ENCODE measurements at regions not wholly inside any gene's neighbourhood (a gene's known extent, or its start where the extent isn't known, plus 50 kb on each side); places are given as distances from the start of the nearest gene placed in this dataset.

- ChIA-PET POLR2A (ENCODE audit: partially characterized antibody) (no interaction called here), CTCF (ENCODE audit: partially characterized antibody) (no interaction called here)
- no peaks in the 10 kb centered on the region for H3K27me3 ChIP-seq (replicated peaks in 1 of 4; ENCODE audit: control insufficient read depth in 3 of 4, extremely low read depth in 1 of 4, insufficient read depth in 3 of 4, low read length in 3 of 4)
- H3K4me3 ChIP-seq (ENCODE audit: extremely low read depth in 1 of 4, insufficient read depth in 2 of 4, low read depth in 3 of 4, low read length in 4 of 4) = no peak overlapping the region
- H3K4me2 ChIP-seq (ENCODE audit: insufficient read depth in 1 of 2, low read depth in 2 of 2, low read length in 2 of 2) = no peak overlapping the region
- TF ChIP-seq POLR2A (IDR thresholded peaks at IDR 0.05; ENCODE audit: control extremely low read depth in 1 of 2, low read depth in 2 of 2, low read length in 2 of 2) (no peak), CEBPB (IDR thresholded peaks at IDR 0.05; ENCODE audit: low read depth, low read length) (0 out of 2 replicates have a peak, but pooled peaks have one; percentile 47)
- no peak overlapping the region for H2BK5ac ChIP-seq (ENCODE audit: low read depth, low read length)
- H3K27ac ChIP-seq (ENCODE audit: low read depth, low read length) = no peak overlapping the region
- WGBS, 2 experiments (ENCODE audit: extremely low coverage in 1 of 2, insufficient coverage in 1 of 2, insufficient read length in 1 of 2, insufficient replicate concordance in 2 of 2, low coverage in 1 of 2, low lambda C conversion rate in 2 of 2, missing lambda C conversion rate in 1 of 2) = 81% methylated on average over 1 of the region's 1 CpG; no CpG with 5 or more reads in 1 of the 2 experiments
- no peaks in the 10 kb centered on the region for H3K23me2 ChIP-seq (ENCODE audit: low read depth, low read length)
- H3K14ac ChIP-seq (ENCODE audit: insufficient read length) = no peak overlapping the region
- H3K9ac ChIP-seq (replicated peaks in 1 of 4; ENCODE audit: extremely low read depth in 1 of 4, low read depth in 3 of 4, low read length in 3 of 4) = no peak overlapping the region
- H3K9me3 ChIP-seq (ENCODE audit: insufficient read depth in 2 of 2, low read depth in 1 of 2, low read length in 1 of 2) = no peaks in the 10 kb centered on the region
- H3K18ac ChIP-seq (ENCODE audit: extremely low read depth, low read length) = no peak overlapping the region
- H2AFZ ChIP-seq (ENCODE audit: low read length) = no peak overlapping the region
- no peak for DNase-seq (ENCODE audit: low read depth in 1 of 2, low spot score in 2 of 2)
- no peak overlapping the region for H2BK20ac ChIP-seq (ENCODE audit: low read length)
- no peak overlapping the region for H2BK15ac ChIP-seq (ENCODE audit: low read length)
- no peaks in the 10 kb centered on the region for H3K79me1 ChIP-seq (ENCODE audit: low read depth, low read length)
- no peak overlapping the region for H2BK120ac ChIP-seq (replicated peaks; ENCODE audit: low read depth, low read length)
- H3K4me1 ChIP-seq (replicated peaks in 1 of 4; ENCODE audit: control insufficient read depth in 3 of 4, insufficient read depth in 4 of 4, low read length in 3 of 4) = no peaks in the 10 kb centered on the region
- no peak for FAIRE-seq
- H4K5ac ChIP-seq (ENCODE audit: insufficient read length, low read depth, low read length) = no peak overlapping the region
- no peak overlapping the region for H4K8ac ChIP-seq (ENCODE audit: extremely low read depth, insufficient read depth, low read length)
- H3K79me2 ChIP-seq (ENCODE audit: control insufficient read depth in 1 of 2, insufficient read depth in 2 of 2, low read length in 2 of 2) = no peaks in the 10 kb centered on the region
- no peak overlapping the region for H2AK5ac ChIP-seq (ENCODE audit: low read depth, low read length)
- no peaks in the 10 kb centered on the region for H3K36me3 ChIP-seq (ENCODE audit: control insufficient read depth in 2 of 4, insufficient read depth in 4 of 4, low read length in 3 of 4)
- no peak overlapping the region for H2BK12ac ChIP-seq (ENCODE audit: low read depth, low read length)
- no peak overlapping the region for H4K91ac ChIP-seq (replicated peaks; ENCODE audit: insufficient read length, low read length)
- H4K20me1 ChIP-seq (replicated peaks in 1 of 2; ENCODE audit: control insufficient read depth in 1 of 2, insufficient read depth in 2 of 2, low read length in 2 of 2) = no peaks in the 10 kb centered on the region
- no peak overlapping the region for H3K4ac ChIP-seq (replicated peaks; ENCODE audit: insufficient read length, low read depth, low read length)
- H3K56ac ChIP-seq (replicated peaks; ENCODE audit: insufficient read length, low read depth, low read length) = no peak overlapping the region
- no peak overlapping the region for H3K23ac ChIP-seq (ENCODE audit: insufficient read length)
Measured at GRCh38 chr13:68584776-68585175, 1354.6 kb upstream of the PCDH9 start.

Measured in H1 (cell line).